ENCODE measurements at regions not wholly inside any gene's neighbourhood (a gene's known extent, or its start where the extent isn't known, plus 50 kb on each side); places are given as distances from the start of the nearest gene placed in this dataset.

GRCh38 chr11:93053864-93054263 is 84.4 kb downstream of the MTNR1B start:
- Histone ChIP-seq H3K4me3 (ENCODE audit: low read length) (no peak overlapping the region), H3K9me3 (ENCODE audit: control insufficient read depth, low read length) (peaks cover 5% of the 10 kb centered on the region), H3K36me3 (ENCODE audit: control insufficient read depth, insufficient read depth, low read length) (no peaks in the 10 kb centered on the region), H3K27me3 (ENCODE audit: control insufficient read depth, insufficient read depth, low read length, poor library complexity, severe bottlenecking) (no peaks in the 10 kb centered on the region), H3K27ac (ENCODE audit: low read depth, low read length) (no peak overlapping the region), H3K9ac (ENCODE audit: extremely low read depth, low read length, poor library complexity, severe bottlenecking) (no peak overlapping the region), H3K4me1 (ENCODE audit: control insufficient read depth, insufficient read depth, low read length) (peaks cover under 1% of the 10 kb centered on the region)
- peaks cover 8% of the 10 kb centered on the region for H3K4me1 Mint-ChIP-seq
- 82% methylated on average over 1 of the region's 2 CpGs; no CpG with 5 or more reads in 1 of the 2 experiments for WGBS, 2 experiments (ENCODE audit: insufficient coverage in 1 of 2, insufficient read length in 1 of 2)
- peaks cover 4% of the 10 kb centered on the region for H3K9me3 Mint-ChIP-seq
- H3K36me3 Mint-ChIP-seq (ENCODE audit: low read depth), result peaks cover 2% of the 10 kb centered on the region
- TF ChIP-seq, protein P1, sequence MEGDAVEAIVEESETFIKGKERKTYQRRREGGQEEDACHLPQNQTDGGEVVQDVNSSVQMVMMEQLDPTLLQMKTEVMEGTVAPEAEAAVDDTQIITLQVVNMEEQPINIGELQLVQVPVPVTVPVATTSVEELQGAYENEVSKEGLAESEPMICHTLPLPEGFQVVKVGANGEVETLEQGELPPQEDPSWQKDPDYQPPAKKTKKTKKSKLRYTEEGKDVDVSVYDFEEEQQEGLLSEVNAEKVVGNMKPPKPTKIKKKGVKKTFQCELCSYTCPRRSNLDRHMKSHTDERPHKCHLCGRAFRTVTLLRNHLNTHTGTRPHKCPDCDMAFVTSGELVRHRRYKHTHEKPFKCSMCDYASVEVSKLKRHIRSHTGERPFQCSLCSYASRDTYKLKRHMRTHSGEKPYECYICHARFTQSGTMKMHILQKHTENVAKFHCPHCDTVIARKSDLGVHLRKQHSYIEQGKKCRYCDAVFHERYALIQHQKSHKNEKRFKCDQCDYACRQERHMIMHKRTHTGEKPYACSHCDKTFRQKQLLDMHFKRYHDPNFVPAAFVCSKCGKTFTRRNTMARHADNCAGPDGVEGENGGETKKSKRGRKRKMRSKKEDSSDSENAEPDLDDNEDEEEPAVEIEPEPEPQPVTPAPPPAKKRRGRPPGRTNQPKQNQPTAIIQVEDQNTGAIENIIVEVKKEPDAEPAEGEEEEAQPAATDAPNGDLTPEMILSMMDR (conservative IDR thresholded peaks at IDR 0.05), result no peak
- H3K27ac Mint-ChIP-seq, result no peak overlapping the region
- H3K27me3 Mint-ChIP-seq (ENCODE audit: insufficient read depth), result no peaks in the 10 kb centered on the region
- DNase-seq, result no peak
- no peak overlapping the region for H3K4me3 Mint-ChIP-seq

DNA sequence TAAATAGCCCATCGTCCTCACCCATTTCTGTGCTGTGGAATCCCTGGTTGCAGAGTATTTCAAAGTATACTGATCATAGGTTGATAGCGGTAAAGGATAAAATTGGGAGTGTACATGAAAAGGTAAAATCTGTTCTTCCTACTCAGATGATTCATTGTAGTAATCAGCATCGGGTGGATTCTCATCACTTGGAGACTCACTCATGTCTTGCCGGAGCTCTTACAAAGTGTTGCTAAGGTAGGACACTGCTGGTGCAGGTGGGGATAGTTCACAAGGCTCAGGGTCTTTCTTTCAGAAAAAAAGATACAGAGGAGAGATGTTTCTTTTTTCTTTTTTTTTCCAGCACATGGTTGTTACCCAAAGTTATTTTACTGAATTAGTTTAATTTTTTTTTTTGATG is 84.8 kb downstream of the MTNR1B start:
- no peaks in the 10 kb centered on the region for H3K27me3 ChIP-seq (ENCODE audit: control insufficient read depth, insufficient read depth, low read length, poor library complexity, severe bottlenecking)
- DNase-seq, result no peak
- TF ChIP-seq, protein P1 (conservative IDR thresholded peaks at IDR 0.05), result no peak
- H3K4me3 ChIP-seq (ENCODE audit: low read length), result no peak overlapping the region
- no peak overlapping the region for H3K27ac ChIP-seq (ENCODE audit: low read depth, low read length)
- 77 to 91% methylated on average over 2 to 4 of the region's 4 CpGs for WGBS, 2 experiments (ENCODE audit: insufficient coverage in 1 of 2, insufficient read length in 1 of 2)
- H3K4me3 Mint-ChIP-seq, result no peak overlapping the region
- H3K36me3 Mint-ChIP-seq (ENCODE audit: low read depth), result peaks cover 2% of the 10 kb centered on the region
- H3K9me3 Mint-ChIP-seq, result peaks cover 4% of the 10 kb centered on the region
- peaks cover 12% of the 10 kb centered on the region for H3K4me1 Mint-ChIP-seq
- peaks cover 4% of the 10 kb centered on the region for H3K4me1 ChIP-seq (ENCODE audit: control insufficient read depth, insufficient read depth, low read length)
- H3K27me3 Mint-ChIP-seq (ENCODE audit: insufficient read depth), result no peaks in the 10 kb centered on the region
- no peak overlapping the region for H3K27ac Mint-ChIP-seq
- H3K9ac ChIP-seq (ENCODE audit: extremely low read depth, low read length, poor library complexity, severe bottlenecking), result no peak overlapping the region
- peaks cover 5% of the 10 kb centered on the region for H3K9me3 ChIP-seq (ENCODE audit: control insufficient read depth, low read length)
- no peaks in the 10 kb centered on the region for H3K36me3 ChIP-seq (ENCODE audit: control insufficient read depth, insufficient read depth, low read length)

GRCh38 chr11:93054881-93055280 is 85.4 kb downstream of the MTNR1B start:
- no peak overlapping the region for H3K27ac ChIP-seq (ENCODE audit: low read depth, low read length)

More at GRCh38 chr11:93054881-93055280, 85.4 kb downstream of the MTNR1B start:
- Mint-ChIP-seq H3K4me3 (no peak overlapping the region), H3K36me3 (ENCODE audit: low read depth) (peaks cover 2% of the 10 kb centered on the region), H3K27me3 (ENCODE audit: insufficient read depth) (no peaks in the 10 kb centered on the region), H3K4me1 (peaks cover 18% of the 10 kb centered on the region), H3K9me3 (peaks cover 4% of the 10 kb centered on the region), H3K27ac (no peak overlapping the region)
- Histone ChIP-seq H3K4me3 (ENCODE audit: low read length) (no peak overlapping the region), H3K27me3 (ENCODE audit: control insufficient read depth, insufficient read depth, low read length, poor library complexity, severe bottlenecking) (no peaks in the 10 kb centered on the region), H3K4me1 (ENCODE audit: control insufficient read depth, insufficient read depth, low read length) (peaks cover 4% of the 10 kb centered on the region), H3K36me3 (ENCODE audit: control insufficient read depth, insufficient read depth, low read length) (no peaks in the 10 kb centered on the region), H3K9ac (ENCODE audit: extremely low read depth, low read length, poor library complexity, severe bottlenecking) (no peak overlapping the region), H3K9me3 (ENCODE audit: control insufficient read depth, low read length) (peaks cover 5% of the 10 kb centered on the region)
- WGBS, 2 experiments (ENCODE audit: insufficient coverage in 1 of 2, insufficient read length in 1 of 2), result 78 to 88% methylated on average over 1 to 2 of the region's 2 CpGs
- no peak for DNase-seq
- TF ChIP-seq, protein P1 (conservative IDR thresholded peaks at IDR 0.05), result no peak

Data from endodermal cell (in vitro differentiated cells).